Mammary epithelial cell (primary cell): ENCODE measurements at regions not wholly inside any gene's neighbourhood (a gene's known extent, or its start where the extent isn't known, plus 50 kb on each side); places are given as distances from the start of the nearest gene placed in this dataset.

ENCODE experiments used
- CTCF ChIP-seq, 2 donors: IDR thresholded peaks in 1 of 2; conservative IDR thresholded peaks in 1 of 2; 2 replicates each; pipeline ENCODE4 v1.5.1; 2011 to 2012; ENCODE audit warnings: inconsistent platforms in 2 of 2, low read length in 2 of 2, mild to moderate bottlenecking in 2 of 2, control low read depth in 1 of 2, low read depth in 1 of 2; ENCODE audit not compliant: insufficient read depth in 1 of 2; ENCODE audit errors: extremely low read depth in 1 of 2
- EZH2 ChIP-seq: IDR thresholded peaks from 2 replicates; pipeline ENCODE4 v1.6.1; 2012; ENCODE audit warnings: low read length, inconsistent platforms, borderline replicate concordance

DNA sequence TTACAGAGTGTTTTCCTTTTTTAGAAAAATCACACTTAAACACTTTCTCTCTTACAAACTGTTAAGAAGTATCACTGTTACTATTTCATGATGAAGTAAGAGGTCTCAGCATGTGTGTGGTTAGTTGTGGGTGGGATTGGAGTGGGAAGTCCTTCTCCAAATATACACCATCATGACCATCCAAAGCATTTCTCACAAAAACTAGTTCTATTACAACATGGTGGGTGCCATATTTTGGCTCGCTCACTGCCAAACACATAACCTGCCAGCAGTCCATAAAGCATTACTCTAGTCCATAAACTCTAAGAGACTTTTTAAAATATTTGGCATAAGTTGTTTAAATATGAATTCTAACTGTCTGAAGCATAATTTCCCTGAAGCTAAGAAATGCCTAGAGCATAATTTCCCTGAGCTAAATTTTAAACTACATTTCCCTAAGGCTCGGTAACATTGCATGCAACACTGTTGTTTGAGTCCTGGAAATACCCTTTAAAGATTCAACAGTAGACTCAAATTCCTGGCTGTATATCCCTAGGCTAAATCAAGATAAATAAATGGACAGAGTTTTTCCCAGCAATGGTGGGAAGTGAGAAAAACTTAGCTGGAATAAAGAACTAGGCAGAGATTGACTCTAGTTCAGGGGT, 415.0 kb upstream of the INTU start:
- TF ChIP-seq CTCF (conservative IDR thresholded peaks at IDR 0.05 in 1 of 2, IDR thresholded peaks at IDR 0.05 in 1 of 2; ENCODE audit: extremely low read depth in 1 of 2, insufficient read depth in 1 of 2, low read depth in 1 of 2, low read length in 2 of 2): no peak
- no peak for TF ChIP-seq EZH2
